NT2/D1 (cell line): ENCODE measurements at regions not wholly inside any gene's neighbourhood (a gene's known extent, or its start where the extent isn't known, plus 50 kb on each side); places are given as distances from the start of the nearest gene placed in this dataset.

Source experiments
- DNase-seq: peaks from one replicate; pipeline ENCODE4 v3.0.0-alpha.2; 2011; ENCODE audit warnings: low read depth, low spot score
- H3K27me3 ChIP-seq: 2 replicates; pipeline ENCODE4 v1.6.0; 2011; ENCODE audit warnings: mild to moderate bottlenecking; ENCODE audit not compliant: insufficient read length, insufficient read depth
- H3K36me3 ChIP-seq: 2 replicates; pipeline ENCODE4 v1.6.1; 2011; ENCODE audit warnings: mild to moderate bottlenecking, low read length, mixed read lengths; ENCODE audit not compliant: insufficient read depth, insufficient read length
- H3K4me1 ChIP-seq: 2 replicates; pipeline ENCODE4 v1.5.1; 2011; ENCODE audit not compliant: insufficient read depth, insufficient read length
- H3K4me3 ChIP-seq: 2 replicates; pipeline ENCODE4 v1.5.1; 2011; ENCODE audit warnings: low read depth; ENCODE audit not compliant: insufficient read length
- H3K9ac ChIP-seq: 2 replicates; pipeline ENCODE4 v1.6.0; 2011; ENCODE audit warnings: low read depth; ENCODE audit not compliant: insufficient read length
- H3K9me3 ChIP-seq: 2 replicates; pipeline ENCODE4 v1.5.1; 2011; ENCODE audit warnings: mild to moderate bottlenecking, low read length; ENCODE audit not compliant: insufficient read depth
- SUZ12 ChIP-seq: IDR thresholded peaks from 2 replicates; pipeline ENCODE4 v1.6.1; 2011; ENCODE audit not compliant: insufficient read length, insufficient read depth; ENCODE audit errors: extremely low read depth
- YY1 ChIP-seq: IDR thresholded peaks from 2 replicates; pipeline ENCODE4 v1.6.1; 2011; ENCODE audit not compliant: insufficient read length, insufficient read depth
- ZNF274 ChIP-seq: IDR thresholded peaks from 2 replicates; pipeline ENCODE4 v1.6.1; 2011; ENCODE audit warnings: mild to moderate bottlenecking, low read depth, low read length

DNA sequence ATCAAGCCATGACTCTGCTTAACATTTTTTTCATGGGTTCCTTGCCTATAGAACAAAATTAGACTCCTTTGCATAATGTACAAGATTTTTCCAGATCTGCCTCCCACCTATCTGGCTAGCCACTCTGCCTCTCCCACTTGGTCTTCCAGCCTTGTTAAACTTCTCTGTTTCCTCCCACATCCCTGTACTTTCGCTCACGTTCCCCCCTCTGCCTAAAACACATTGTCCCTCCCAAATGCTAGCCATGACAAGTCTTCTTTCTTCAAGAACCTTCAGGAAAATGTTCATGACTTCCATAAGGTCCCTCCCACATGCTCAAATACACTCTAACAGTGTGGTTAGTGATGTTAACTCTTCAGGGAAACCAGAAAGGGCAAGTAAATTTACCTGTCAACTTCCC is 214.6 kb downstream of the ADGRA3 start:
- Histone ChIP-seq H3K36me3 (no peaks in the 10 kb centered on the region), H3K9ac (no peak overlapping the region), H3K4me1 (no peaks in the 10 kb centered on the region), H3K9me3 (peaks cover 16% of the 10 kb centered on the region; the same call in 1 of the 2 replicates), H3K4me3 (no peak overlapping the region), H3K27me3 (no peaks in the 10 kb centered on the region)
- no peak for DNase-seq
- TF ChIP-seq YY1 (no peak), SUZ12 (no peak), ZNF274 (no peak)

DNA sequence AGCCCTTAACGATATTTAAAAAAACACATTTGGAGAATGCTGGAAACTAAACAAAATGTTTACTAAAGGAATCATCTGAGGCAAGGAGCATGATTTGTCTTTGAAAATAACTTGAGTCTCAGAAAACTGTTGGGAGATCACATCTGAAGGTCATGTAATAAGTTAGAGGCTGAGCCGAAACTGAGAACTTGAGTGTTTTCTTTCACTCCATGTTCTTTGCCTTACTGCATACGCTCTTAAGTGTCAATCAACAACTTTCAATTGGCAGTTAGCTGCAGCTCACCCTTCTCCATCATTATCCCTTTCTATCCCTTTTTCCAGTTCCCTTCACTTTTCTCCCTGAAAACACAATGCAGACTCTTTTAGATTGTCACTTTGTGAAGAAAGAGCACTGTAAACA is 216.2 kb downstream of the ADGRA3 start:
- Histone ChIP-seq H3K27me3 (no peaks in the 10 kb centered on the region), H3K9me3 (peaks cover 13% of the 10 kb centered on the region; the same call in 1 of the 2 replicates), H3K4me3 (no peak overlapping the region), H3K9ac (no peak overlapping the region), H3K36me3 (no peaks in the 10 kb centered on the region), H3K4me1 (no peaks in the 10 kb centered on the region)
- no peak for TF ChIP-seq YY1
- TF ChIP-seq ZNF274, result no peak
- TF ChIP-seq SUZ12, result no peak
- no peak for DNase-seq

DNA sequence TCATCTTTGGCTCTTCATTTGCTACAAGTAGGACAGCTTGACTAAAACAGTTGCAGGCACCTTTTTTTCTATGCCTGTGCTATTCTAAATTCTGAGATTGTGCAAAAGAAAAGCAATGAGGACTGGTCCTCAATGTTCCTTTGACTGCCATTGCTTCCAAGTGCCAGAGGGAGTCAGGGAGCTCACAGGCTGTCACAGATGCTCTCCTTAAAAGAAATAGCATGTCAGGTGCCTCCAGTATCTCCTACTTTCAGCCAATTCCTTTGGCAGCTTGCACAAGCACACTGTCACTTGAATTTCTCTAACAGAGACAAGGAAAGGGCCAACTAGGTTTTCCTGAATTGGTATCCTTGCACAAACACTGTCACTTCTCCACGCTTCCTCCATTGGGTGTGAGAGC is 228.2 kb downstream of the ADGRA3 start:
- H3K9ac ChIP-seq, result no peak overlapping the region
- H3K36me3 ChIP-seq, result no peaks in the 10 kb centered on the region
- no peak overlapping the region for H3K4me3 ChIP-seq
- H3K4me1 ChIP-seq, result no peaks in the 10 kb centered on the region
- no peak for TF ChIP-seq ZNF274
- TF ChIP-seq YY1, result no peak
- no peak for TF ChIP-seq SUZ12
- no peaks in the 10 kb centered on the region for H3K27me3 ChIP-seq
- peaks cover 19% of the 10 kb centered on the region for H3K9me3 ChIP-seq
- no peak for DNase-seq

DNA sequence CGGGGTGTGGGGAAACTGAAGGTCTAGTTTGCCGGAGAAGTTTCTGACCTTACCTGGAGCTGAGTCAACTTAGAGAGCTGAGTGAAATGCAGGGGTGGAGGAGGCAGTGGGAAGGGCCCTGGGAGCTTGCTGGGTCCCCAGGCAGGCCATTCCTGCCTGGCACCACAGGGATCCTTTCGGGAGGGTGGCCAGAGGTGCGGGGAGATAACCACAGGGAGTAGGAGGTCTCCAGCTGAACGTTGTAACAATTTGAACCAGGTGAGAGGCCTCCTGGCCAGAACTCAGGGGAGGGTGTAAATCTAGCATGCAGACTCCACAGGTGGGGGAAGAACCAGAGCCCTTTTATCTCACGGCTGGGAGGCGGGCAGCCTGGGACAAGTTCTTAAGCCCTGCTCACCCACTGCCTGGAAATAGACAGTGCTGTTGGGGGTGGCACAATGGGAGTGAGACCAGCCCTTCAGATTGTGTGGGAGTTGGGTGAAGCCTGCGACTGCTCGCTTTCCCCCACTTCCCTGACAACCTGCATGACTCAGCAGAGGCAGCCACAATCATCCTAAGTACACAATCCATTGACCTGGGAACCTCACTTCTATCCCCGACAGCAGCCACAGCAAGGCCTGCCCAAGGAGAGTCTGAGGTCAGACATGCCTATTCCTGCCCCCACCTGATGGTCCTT is 247.4 kb downstream of the ADGRA3 start:
- Histone ChIP-seq H3K4me1 (peaks cover 2% of the 10 kb centered on the region), H3K9me3 (peaks cover 5% of the 10 kb centered on the region; the same call in 1 of the 2 replicates), H3K27me3 (no peaks in the 10 kb centered on the region), H3K9ac (no peak overlapping the region), H3K36me3 (no peaks in the 10 kb centered on the region), H3K4me3 (no peak overlapping the region)
- TF ChIP-seq ZNF274, result no peak
- DNase-seq, result no peak

DNA sequence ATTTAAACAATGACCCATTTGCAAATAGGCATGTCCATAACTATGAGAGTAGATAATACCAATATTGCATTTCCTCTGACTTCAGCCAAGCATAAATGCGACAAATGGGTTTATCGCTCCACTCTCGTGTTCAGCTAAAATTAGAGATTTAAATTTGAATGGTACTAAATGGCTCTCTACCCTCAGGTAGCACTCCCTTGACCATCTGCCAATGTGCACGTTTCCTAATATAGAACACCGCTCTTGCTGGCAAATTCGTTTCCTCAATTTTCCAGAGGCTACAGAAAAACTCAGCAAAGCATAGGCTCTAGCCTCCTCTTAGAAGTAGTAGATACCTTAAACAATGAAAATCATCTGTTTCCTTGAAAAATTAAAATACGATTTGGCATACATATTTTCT is 251.6 kb downstream of the ADGRA3 start:
- H3K4me1 ChIP-seq, result peaks cover 2% of the 10 kb centered on the region
- no peaks in the 10 kb centered on the region for H3K27me3 ChIP-seq
- H3K9ac ChIP-seq, result no peak overlapping the region
- H3K36me3 ChIP-seq, result no peaks in the 10 kb centered on the region
- DNase-seq, result no peak
- TF ChIP-seq SUZ12 (no peak), ZNF274 (no peak), YY1 (no peak)
- peaks cover 5% of the 10 kb centered on the region; the same call in 1 of the 2 replicates for H3K9me3 ChIP-seq
- H3K4me3 ChIP-seq, result no peak overlapping the region

DNA sequence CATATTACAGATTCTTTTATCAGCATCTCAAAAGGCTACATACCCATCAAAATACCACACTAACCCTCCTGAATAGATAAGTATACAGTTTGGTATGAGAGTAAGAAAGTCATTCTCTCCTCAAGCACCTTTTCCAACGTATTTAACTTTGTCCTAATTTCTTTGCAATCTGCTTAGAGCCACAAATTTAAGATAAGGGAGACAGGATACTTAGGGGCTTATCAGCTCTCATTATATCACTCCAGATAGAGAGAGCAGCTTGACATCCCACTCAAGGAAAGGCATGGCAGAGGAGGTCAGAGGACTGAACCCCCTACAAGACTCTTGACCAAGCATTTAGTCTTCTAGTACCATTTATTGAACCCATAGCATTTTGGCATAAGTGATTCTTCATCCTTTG is 262.4 kb downstream of the ADGRA3 start:
- no peak overlapping the region for H3K9ac ChIP-seq
- DNase-seq, result no peak
- no peaks in the 10 kb centered on the region for H3K4me1 ChIP-seq
- TF ChIP-seq YY1 (no peak), ZNF274 (no peak), SUZ12 (no peak)
- no peaks in the 10 kb centered on the region for H3K36me3 ChIP-seq
- no peaks in the 10 kb centered on the region for H3K27me3 ChIP-seq
- H3K4me3 ChIP-seq, result no peak overlapping the region
- no peaks in the 10 kb centered on the region for H3K9me3 ChIP-seq

DNA sequence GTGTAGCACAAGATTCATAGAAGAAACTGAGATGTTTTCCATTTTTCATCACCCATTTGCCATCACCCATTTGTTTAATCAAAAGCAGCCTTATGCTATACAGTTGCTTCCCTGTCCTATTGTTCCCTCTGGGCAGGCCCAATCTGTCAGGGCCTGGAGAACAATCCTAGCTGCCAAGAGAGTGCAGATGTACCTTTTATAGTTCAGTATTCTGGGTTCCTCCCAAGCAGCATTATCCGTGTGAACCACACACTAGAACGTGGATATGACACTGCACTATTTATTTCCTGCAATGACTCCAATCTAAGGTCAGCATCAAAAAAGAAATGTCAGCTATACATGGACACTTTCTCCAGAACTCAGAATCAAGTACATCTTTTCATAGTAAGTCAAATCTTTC is 269.0 kb downstream of the ADGRA3 start:
- Histone ChIP-seq H3K9ac (no peak overlapping the region), H3K9me3 (no peaks in the 10 kb centered on the region), H3K4me1 (no peaks in the 10 kb centered on the region), H3K27me3 (no peaks in the 10 kb centered on the region), H3K4me3 (no peak overlapping the region), H3K36me3 (no peaks in the 10 kb centered on the region)
- no peak for TF ChIP-seq ZNF274
- no peak for TF ChIP-seq SUZ12
- TF ChIP-seq YY1, result no peak
- no peak for DNase-seq

DNA sequence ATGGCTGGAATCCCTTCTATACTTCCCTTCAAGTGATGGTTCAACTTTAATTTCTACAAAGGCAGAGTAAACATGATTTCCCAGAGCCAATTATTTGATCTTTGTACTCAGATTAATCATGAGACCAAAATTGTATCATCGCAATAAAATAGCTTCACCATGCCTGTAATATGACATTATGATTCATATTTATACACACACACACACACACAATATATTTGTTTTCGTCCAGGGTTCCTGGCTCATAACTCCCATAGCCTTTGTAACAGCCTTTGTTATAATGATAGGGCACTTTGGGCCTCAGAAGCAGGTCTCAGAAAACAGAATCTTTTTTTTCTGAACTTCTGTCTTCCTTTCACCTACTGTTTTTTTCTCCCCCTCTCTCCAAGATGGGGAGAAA is 270.6 kb downstream of the ADGRA3 start:
- H3K9me3 ChIP-seq, result no peaks in the 10 kb centered on the region
- no peaks in the 10 kb centered on the region for H3K27me3 ChIP-seq
- DNase-seq, result no peak
- no peak overlapping the region for H3K9ac ChIP-seq
- TF ChIP-seq ZNF274 (no peak), SUZ12 (no peak), YY1 (no peak)
- H3K4me1 ChIP-seq, result no peaks in the 10 kb centered on the region
- H3K4me3 ChIP-seq, result no peak overlapping the region
- H3K36me3 ChIP-seq, result no peaks in the 10 kb centered on the region
